ENCODE measurements at regions not wholly inside any gene's neighbourhood (a gene's known extent, or its start where the extent isn't known, plus 50 kb on each side); places are given as distances from the start of the nearest gene placed in this dataset.

- no peak for TF ChIP-seq EP300 (IDR thresholded peaks at IDR 0.05)
- no peak for TF ChIP-seq CTCF (IDR thresholded peaks at IDR 0.05)
- TF ChIP-seq POLR2A (IDR thresholded peaks at IDR 0.05) = no peak
These were observed 246.8 kb upstream of the DCC start for GRCh38 chr18:52093171-52093570.
